HCT116 (cell line): ENCODE measurements at regions not wholly inside any gene's neighbourhood (a gene's known extent, or its start where the extent isn't known, plus 50 kb on each side); places are given as distances from the start of the nearest gene placed in this dataset.

Experiments
- ATAC-seq: fragments of 200-7000 bp; cut with Tn5 transposase; 2 replicates; pipeline ENCODE4 v1.9.1; 2020; ENCODE audit warnings: mild to moderate bottlenecking, moderate library complexity
- BruUV-seq: library from RNA; stranded (reverse); fragments of 400-500 nt; replicated peaks from 2 replicates; lab custom pipeline; 2021; lab: Mats Ljungman, UMichigan
- CTCF ChIA-PET: fragments of 300-600 bp; sonication (Branson Sonifier 250); formaldehyde crosslinking; loops from one replicate; lab custom pipeline; 2021; ENCODE audit warnings: antibody characterized with exemption; lab: Charles Lee
- POLR2A ChIA-PET: fragments of 300-600, 350-600 bp; sonication (Branson Sonifier 250); formaldehyde crosslinking; loops from one replicate; lab custom pipeline; 2021; ENCODE audit warnings: antibody characterized with exemption; lab: Charles Lee
- RAD21 ChIA-PET, 2 experiments: fragments of 300-600 bp; sonication (Branson Sonifier 250); formaldehyde crosslinking; loops; one replicate each; lab custom pipeline; 2023; ENCODE audit warnings: low total read pairs in 2 of 2; ENCODE audit not compliant: uncharacterized antibody in 2 of 2, unreplicated experiment in 2 of 2, low non-redundant PET in 1 of 2; lab: Charles Lee
- DNase-seq: peaks from one replicate; pipeline ENCODE4 v3.0.0-alpha.2; 2010; ENCODE audit warnings: low read depth, low spot score
- H2AFZ ChIP-seq: fragments of 200-600 bp; shearing (Covaris generic), sonication (generic); 2 replicates; pipeline ENCODE4 v1.6.1; 2017; ENCODE audit warnings: low read depth, mixed run types, mixed read lengths, antibody characterized with exemption, low read length; ENCODE audit not compliant: poor library complexity, severe bottlenecking
- H3K27ac ChIP-seq: 2 replicates; pipeline ENCODE4 v1.5.1; 2012; ENCODE audit warnings: low read depth, low read length
- H3K27me3 ChIP-seq: fragments of 200-600 bp; sonication (generic); 2 replicates; pipeline ENCODE4 v1.6.1; 2016; ENCODE audit warnings: mixed run types, low read length, mixed read lengths; ENCODE audit not compliant: insufficient read depth
- H3K36me3 ChIP-seq, 2 experiments: fragments of 200-500 bp in 1 of 2; fragments of 200-600 bp in 1 of 2; sonication (Bioruptor generic) in 1 of 2; sonication (generic) in 1 of 2; 2 replicates each; pipeline versions ENCODE4 v1.5.1 to v1.6.1; 2014 to 2016; ENCODE audit warnings: low read length in 2 of 2, inconsistent platforms in 1 of 2, mixed read lengths in 1 of 2, mixed run types in 1 of 2; ENCODE audit not compliant: insufficient read depth in 2 of 2, control insufficient read depth in 1 of 2
- H3K4me1 ChIP-seq, 2 experiments: fragments of 200-600 bp in 1 of 2; sonication (generic) in 1 of 2; 2 replicates each; pipeline versions ENCODE4 v1.5.1 to v1.6.1; 2012 to 2017; ENCODE audit warnings: low read length in 2 of 2, inconsistent platforms in 1 of 2, mild to moderate bottlenecking in 1 of 2, mixed read lengths in 1 of 2, mixed run types in 1 of 2, moderate library complexity in 1 of 2; ENCODE audit not compliant: insufficient read depth in 2 of 2, control insufficient read depth in 1 of 2
- H3K4me2 ChIP-seq: fragments of 200-600 bp; sonication (generic); 2 replicates; pipeline ENCODE4 v1.6.1; 2017; ENCODE audit warnings: mixed run types, low read length, mixed read lengths
- H3K4me3 ChIP-seq, 2 experiments: fragments of 200-600 bp in 1 of 2; sonication (generic) in 1 of 2; replicated peaks in 1 of 2; 2 replicates each; pipeline ENCODE4 v1.5.1; 2011 to 2016; ENCODE audit warnings: low read length in 2 of 2, control low read depth in 1 of 2, low read depth in 1 of 2, mild to moderate bottlenecking in 1 of 2, mixed read lengths in 1 of 2, mixed run types in 1 of 2
- H3K79me2 ChIP-seq: fragments of 200-600 bp; sonication (generic); 2 replicates; pipeline ENCODE4 v1.6.1; 2017; ENCODE audit warnings: mild to moderate bottlenecking, mixed run types, low read length, moderate library complexity, mixed read lengths; ENCODE audit not compliant: insufficient read depth
- H3K9ac ChIP-seq: fragments of 200-600 bp; sonication (generic); 2 replicates; pipeline ENCODE4 v1.6.1; 2016; ENCODE audit warnings: low read length, mixed read lengths
- H3K9me2 ChIP-seq: fragments of 200-600 bp; sonication (generic), shearing (Covaris generic); 2 replicates; pipeline ENCODE4 v1.6.1; 2017; ENCODE audit warnings: mixed run types, mild to moderate bottlenecking, moderate library complexity; ENCODE audit not compliant: insufficient read depth
- H3K9me3 ChIP-seq, 2 experiments: fragments of 200-500 bp in 1 of 2; fragments of 200-600 bp in 1 of 2; sonication (Bioruptor generic) in 1 of 2; sonication (generic) in 1 of 2; 2 replicates each; pipeline ENCODE4 v1.6.1; 2014 to 2017; ENCODE audit warnings: low read length in 2 of 2, mixed read lengths in 2 of 2, inconsistent platforms in 1 of 2, low read depth in 1 of 2, mild to moderate bottlenecking in 1 of 2, mixed run types in 1 of 2, moderate library complexity in 1 of 2; ENCODE audit not compliant: control insufficient read depth in 1 of 2, insufficient read depth in 1 of 2
- H4K20me1 ChIP-seq: fragments of 200-600 bp; sonication (generic), shearing (Covaris generic); 2 replicates; pipeline ENCODE4 v1.6.1; 2017; ENCODE audit warnings: mixed run types, mild to moderate bottlenecking, moderate library complexity; ENCODE audit not compliant: insufficient read depth
- CBX3 ChIP-seq: IDR thresholded peaks from 2 replicates; pipeline ENCODE4 v1.6.1; 2012; ENCODE audit warnings: low read depth
- CEBPB ChIP-seq: IDR thresholded peaks from 2 replicates; pipeline ENCODE4 v1.6.1; 2012; ENCODE audit warnings: low read depth
- EZH2 ChIP-seq: fragments of 200-600 bp; sonication (generic); IDR thresholded peaks from 2 replicates; pipeline ENCODE4 v1.6.1; 2017; ENCODE audit warnings: antibody characterized with exemption, mixed run types
- EZH2phosphoT487 ChIP-seq: fragments of 200-600 bp; IDR thresholded peaks from 2 replicates; pipeline ENCODE4 v1.6.1; 2018; ENCODE audit warnings: antibody characterized with exemption, borderline replicate concordance
- POLR2AphosphoS5 ChIP-seq: IDR thresholded peaks from 2 replicates; pipeline ENCODE4 v1.6.1; 2011; ENCODE audit warnings: mild to moderate bottlenecking, low read depth, low read length, moderate library complexity
- RAD21 ChIP-seq: IDR thresholded peaks from 2 replicates; pipeline ENCODE4 v1.6.1; 2012; ENCODE audit warnings: low read depth, mild to moderate bottlenecking
- TCF7L2 ChIP-seq: IDR thresholded peaks from 2 replicates; pipeline ENCODE4 v1.7.0; 2011; ENCODE audit warnings: borderline replicate concordance, inconsistent platforms; ENCODE audit not compliant: insufficient read depth, insufficient read length; ENCODE audit errors: extremely low read depth
- intact Hi-C: fragments of 100-400 bp; cut with micrococcal nuclease; formaldehyde crosslinking; loops from 2 replicates; pipeline ENCODE4 v1.10.0; 2022
- TF ChIP-seq, protein P1 (sequence below), 3 experiments: fragments of 200-600 bp in 1 of 3; sonication (generic) in 1 of 3; IDR thresholded peaks in 2 of 3; conservative IDR thresholded peaks in 1 of 3; 2 replicates each; pipeline ENCODE4 v1.5.1; 2012 to 2017; ENCODE audit warnings: low read depth in 2 of 3, low read length in 2 of 3, antibody characterized with exemption in 1 of 3, borderline replicate concordance in 1 of 3, control low read depth in 1 of 3, mild to moderate bottlenecking in 1 of 3, mixed read lengths in 1 of 3, mixed run types in 1 of 3, moderate library complexity in 1 of 3; ENCODE audit not compliant: insufficient read depth in 1 of 3
- TF ChIP-seq, protein P2 (sequence below): IDR thresholded peaks from 2 replicates; pipeline ENCODE4 v1.6.1; 2012

DNA sequence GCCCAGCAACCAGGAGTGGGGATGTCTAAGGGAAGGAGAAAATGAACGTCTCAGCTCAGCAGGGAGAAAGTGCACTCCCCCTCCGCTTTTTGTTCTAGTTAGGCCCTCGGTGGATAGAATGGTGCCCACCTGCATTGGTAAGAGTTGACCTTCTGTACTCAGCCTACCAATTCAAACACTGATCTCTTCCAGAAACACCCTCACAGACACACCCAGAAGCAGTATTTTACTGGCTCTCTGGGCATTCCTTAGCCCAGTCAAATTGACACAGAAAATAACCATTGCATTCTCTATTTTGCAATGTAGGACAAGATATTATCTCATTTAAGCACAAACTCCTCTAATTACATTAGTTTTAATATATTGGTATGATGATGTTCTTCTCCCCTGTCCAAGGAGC lies 106.1 kb upstream of the C7orf33 start:
- H4K20me1 ChIP-seq: no peaks in the 10 kb centered on the region
- H3K9ac ChIP-seq: no peak overlapping the region
- POLR2A ChIA-PET: no interaction called here
- no peaks in the 10 kb centered on the region for H3K4me1 ChIP-seq
- BruUV-seq: no TSS peak
- ATAC-seq (no peak), DNase-seq (no peak)
- H3K9me3 ChIP-seq: no peaks in the 10 kb centered on the region
- TF ChIP-seq RAD21: no peak
- no peak for TF ChIP-seq TCF7L2
- TF ChIP-seq CEBPB: no peak
- no peak for TF ChIP-seq CBX3
- no peak for TF ChIP-seq EZH2
- no peak for TF ChIP-seq EZH2phosphoT487
- TF ChIP-seq, protein P1, sequence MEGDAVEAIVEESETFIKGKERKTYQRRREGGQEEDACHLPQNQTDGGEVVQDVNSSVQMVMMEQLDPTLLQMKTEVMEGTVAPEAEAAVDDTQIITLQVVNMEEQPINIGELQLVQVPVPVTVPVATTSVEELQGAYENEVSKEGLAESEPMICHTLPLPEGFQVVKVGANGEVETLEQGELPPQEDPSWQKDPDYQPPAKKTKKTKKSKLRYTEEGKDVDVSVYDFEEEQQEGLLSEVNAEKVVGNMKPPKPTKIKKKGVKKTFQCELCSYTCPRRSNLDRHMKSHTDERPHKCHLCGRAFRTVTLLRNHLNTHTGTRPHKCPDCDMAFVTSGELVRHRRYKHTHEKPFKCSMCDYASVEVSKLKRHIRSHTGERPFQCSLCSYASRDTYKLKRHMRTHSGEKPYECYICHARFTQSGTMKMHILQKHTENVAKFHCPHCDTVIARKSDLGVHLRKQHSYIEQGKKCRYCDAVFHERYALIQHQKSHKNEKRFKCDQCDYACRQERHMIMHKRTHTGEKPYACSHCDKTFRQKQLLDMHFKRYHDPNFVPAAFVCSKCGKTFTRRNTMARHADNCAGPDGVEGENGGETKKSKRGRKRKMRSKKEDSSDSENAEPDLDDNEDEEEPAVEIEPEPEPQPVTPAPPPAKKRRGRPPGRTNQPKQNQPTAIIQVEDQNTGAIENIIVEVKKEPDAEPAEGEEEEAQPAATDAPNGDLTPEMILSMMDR (IDR thresholded peaks at IDR 0.05 in 2 of 3, conservative IDR thresholded peaks at IDR 0.05 in 1 of 3; ENCODE audit: borderline replicate concordance in 1 of 3, insufficient read depth in 1 of 3, low read depth in 2 of 3, low read length in 2 of 3): no peak
- no peak for TF ChIP-seq POLR2AphosphoS5
- TF ChIP-seq, protein P2, sequence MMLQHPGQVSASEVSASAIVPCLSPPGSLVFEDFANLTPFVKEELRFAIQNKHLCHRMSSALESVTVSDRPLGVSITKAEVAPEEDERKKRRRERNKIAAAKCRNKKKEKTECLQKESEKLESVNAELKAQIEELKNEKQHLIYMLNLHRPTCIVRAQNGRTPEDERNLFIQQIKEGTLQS: no peak
- intact Hi-C loops: no loop called here
- no peak overlapping the region for H2AFZ ChIP-seq
- H3K79me2 ChIP-seq: no peaks in the 10 kb centered on the region
- H3K4me2 ChIP-seq: no peak overlapping the region
- no peak overlapping the region for H3K27ac ChIP-seq
- no peaks in the 10 kb centered on the region for H3K36me3 ChIP-seq
- RAD21 ChIA-PET: no interaction called here
- H3K4me3 ChIP-seq: no peak overlapping the region
- no peaks in the 10 kb centered on the region for H3K9me2 ChIP-seq
- peaks cover 4% of the 10 kb centered on the region; the same call in 1 of the 2 replicates for H3K27me3 ChIP-seq
- CTCF ChIA-PET: interaction anchor here (2.3 kb wide), 1 partner anchor 220 kb away, joined by 21 read pairs; no protein-coding TSS in a partner anchor
